Fibroblast of lung (primary cell): ENCODE measurements at regions not wholly inside any gene's neighbourhood (a gene's known extent, or its start where the extent isn't known, plus 50 kb on each side); places are given as distances from the start of the nearest gene placed in this dataset.
"Not testable (repeated sequence)": the region's sequence is repeated elsewhere in the genome, so short reads cannot be mapped to it uniquely, and the experiment has no call there.

Experiments used
- EZH2 ChIP-seq: IDR thresholded peaks from 2 replicates; pipeline ENCODE4 v1.5.1; 2012; ENCODE audit warnings: low read length, control low read depth, mild to moderate bottlenecking; ENCODE audit errors: missing control alignments
- TF ChIP-seq, protein P1 (sequence below), 2 donors: IDR thresholded peaks in 1 of 2; conservative IDR thresholded peaks in 1 of 2; 1 replicate in 1 of 2; 2 replicates in 1 of 2; pipeline ENCODE4 v1.5.1; 2011 to 2012; ENCODE audit warnings: low read length in 2 of 2, control low read depth in 1 of 2, inconsistent platforms in 1 of 2, low read depth in 1 of 2, mild to moderate bottlenecking in 1 of 2

DNA sequence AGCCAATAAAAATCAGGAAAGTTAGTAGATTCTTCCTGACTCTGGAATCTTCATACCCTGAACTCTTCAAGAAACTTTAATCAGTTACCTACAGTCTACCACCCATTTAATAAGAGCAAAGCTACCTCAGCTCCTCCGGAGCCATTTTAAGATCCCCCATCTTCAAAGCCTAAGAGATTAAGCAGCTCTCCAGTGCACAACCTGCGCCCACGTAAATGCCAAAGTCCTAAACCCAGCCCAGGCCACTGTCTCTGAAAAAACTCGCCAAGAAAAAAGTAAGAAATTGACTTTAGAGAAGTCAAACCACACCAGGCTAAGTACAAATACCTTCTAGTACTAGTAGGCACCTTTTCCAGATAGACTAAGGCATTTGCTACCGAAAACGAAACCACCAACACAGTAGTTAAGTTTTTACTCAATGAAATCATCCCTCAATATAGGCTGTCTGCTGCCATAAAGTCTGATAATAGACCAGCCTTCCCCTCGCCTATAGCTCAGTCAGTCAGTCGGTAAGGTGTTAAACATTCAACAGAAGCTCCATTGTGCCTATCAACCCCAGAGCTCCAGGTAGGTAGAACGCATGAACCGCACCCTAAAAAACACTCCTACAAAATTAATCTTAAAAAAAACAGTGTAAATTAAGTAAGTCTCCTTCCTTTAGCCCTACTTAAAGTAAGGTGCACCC, 122.2 kb upstream of the DEFB108B start:
- TF ChIP-seq, protein P1, sequence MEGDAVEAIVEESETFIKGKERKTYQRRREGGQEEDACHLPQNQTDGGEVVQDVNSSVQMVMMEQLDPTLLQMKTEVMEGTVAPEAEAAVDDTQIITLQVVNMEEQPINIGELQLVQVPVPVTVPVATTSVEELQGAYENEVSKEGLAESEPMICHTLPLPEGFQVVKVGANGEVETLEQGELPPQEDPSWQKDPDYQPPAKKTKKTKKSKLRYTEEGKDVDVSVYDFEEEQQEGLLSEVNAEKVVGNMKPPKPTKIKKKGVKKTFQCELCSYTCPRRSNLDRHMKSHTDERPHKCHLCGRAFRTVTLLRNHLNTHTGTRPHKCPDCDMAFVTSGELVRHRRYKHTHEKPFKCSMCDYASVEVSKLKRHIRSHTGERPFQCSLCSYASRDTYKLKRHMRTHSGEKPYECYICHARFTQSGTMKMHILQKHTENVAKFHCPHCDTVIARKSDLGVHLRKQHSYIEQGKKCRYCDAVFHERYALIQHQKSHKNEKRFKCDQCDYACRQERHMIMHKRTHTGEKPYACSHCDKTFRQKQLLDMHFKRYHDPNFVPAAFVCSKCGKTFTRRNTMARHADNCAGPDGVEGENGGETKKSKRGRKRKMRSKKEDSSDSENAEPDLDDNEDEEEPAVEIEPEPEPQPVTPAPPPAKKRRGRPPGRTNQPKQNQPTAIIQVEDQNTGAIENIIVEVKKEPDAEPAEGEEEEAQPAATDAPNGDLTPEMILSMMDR (conservative IDR thresholded peaks at IDR 0.05 in 1 of 2, IDR thresholded peaks at IDR 0.05 in 1 of 2; ENCODE audit: low read depth in 1 of 2, low read length in 2 of 2), result not testable (repeated sequence)
- TF ChIP-seq EZH2, result not testable (repeated sequence)
